DND-41 (cell line): ENCODE measurements at regions not wholly inside any gene's neighbourhood (a gene's known extent, or its start where the extent isn't known, plus 50 kb on each side); places are given as distances from the start of the nearest gene placed in this dataset.

Experiments
- ATAC-seq: fragments of 200-7000 bp; cut with Tn5 transposase; 3 replicates; pipeline ENCODE4 v1.9.1; 2021; ENCODE audit warnings: low read depth; ENCODE audit not compliant: insufficient read depth
- DNase-seq: peaks from one replicate; pipeline ENCODE4 v3.0.0-alpha.2; 2020
- H2AFZ ChIP-seq: 2 replicates; pipeline ENCODE4 v1.6.0; 2012; ENCODE audit warnings: low read depth, low read length
- H3K27ac ChIP-seq: 2 replicates; pipeline ENCODE4 v1.5.1; 2012; ENCODE audit warnings: low read length, inconsistent platforms
- H3K27me3 ChIP-seq: fragments of 200-600 bp; sonication (generic); 2 replicates; pipeline ENCODE4 v1.6.0; 2012; ENCODE audit warnings: low read length, mild to moderate bottlenecking, inconsistent platforms; ENCODE audit not compliant: insufficient read depth, poor library complexity
- H3K36me3 ChIP-seq: 2 replicates; pipeline ENCODE4 v1.5.1; 2012; ENCODE audit warnings: low read length, inconsistent platforms; ENCODE audit not compliant: insufficient read depth
- H3K4me1 ChIP-seq: 2 replicates; pipeline ENCODE4 v1.5.1; 2012; ENCODE audit warnings: mild to moderate bottlenecking, low read length; ENCODE audit not compliant: insufficient read depth
- H3K4me2 ChIP-seq: 2 replicates; pipeline ENCODE4 v1.6.0; 2012; ENCODE audit warnings: mild to moderate bottlenecking, moderate library complexity, low read length, inconsistent platforms; ENCODE audit not compliant: insufficient read depth
- H3K4me3 ChIP-seq, 2 experiments: fragments of 200-600 bp in 1 of 2; shearing (Covaris generic) in 1 of 2; 2 replicates each; pipeline ENCODE4 v1.5.1; 2012 to 2016; ENCODE audit warnings: inconsistent platforms in 2 of 2, low read length in 2 of 2, mild to moderate bottlenecking in 2 of 2, low read depth in 1 of 2, moderate library complexity in 1 of 2
- H3K79me2 ChIP-seq: 2 replicates; pipeline ENCODE4 v1.6.0; 2012; ENCODE audit warnings: low read length, inconsistent platforms; ENCODE audit not compliant: insufficient read depth
- H3K9ac ChIP-seq: 2 replicates; pipeline ENCODE4 v1.6.0; 2012; ENCODE audit warnings: low read depth, mild to moderate bottlenecking, inconsistent platforms, low read length, moderate library complexity
- H3K9me3 ChIP-seq: 2 replicates; pipeline ENCODE4 v1.5.1; 2012; ENCODE audit warnings: low read length, moderate library complexity, mild to moderate bottlenecking, inconsistent platforms; ENCODE audit not compliant: insufficient read depth, severe bottlenecking
- H4K20me1 ChIP-seq: 2 replicates; pipeline ENCODE4 v1.6.0; 2012; ENCODE audit warnings: low read length; ENCODE audit not compliant: insufficient read depth
- CTCF ChIP-seq: IDR thresholded peaks from 2 replicates; pipeline ENCODE4 v1.5.1; 2012; ENCODE audit warnings: borderline replicate concordance, low read length, moderate library complexity, mild to moderate bottlenecking; ENCODE audit not compliant: poor library complexity, severe bottlenecking; ENCODE audit errors: extremely low read depth
- EZH2 ChIP-seq: IDR thresholded peaks from 3 replicates; pipeline ENCODE4 v1.6.1; 2012; ENCODE audit warnings: borderline replicate concordance, low read depth, mild to moderate bottlenecking, moderate library complexity, low read length, inconsistent platforms; ENCODE audit not compliant: severe bottlenecking

DNA sequence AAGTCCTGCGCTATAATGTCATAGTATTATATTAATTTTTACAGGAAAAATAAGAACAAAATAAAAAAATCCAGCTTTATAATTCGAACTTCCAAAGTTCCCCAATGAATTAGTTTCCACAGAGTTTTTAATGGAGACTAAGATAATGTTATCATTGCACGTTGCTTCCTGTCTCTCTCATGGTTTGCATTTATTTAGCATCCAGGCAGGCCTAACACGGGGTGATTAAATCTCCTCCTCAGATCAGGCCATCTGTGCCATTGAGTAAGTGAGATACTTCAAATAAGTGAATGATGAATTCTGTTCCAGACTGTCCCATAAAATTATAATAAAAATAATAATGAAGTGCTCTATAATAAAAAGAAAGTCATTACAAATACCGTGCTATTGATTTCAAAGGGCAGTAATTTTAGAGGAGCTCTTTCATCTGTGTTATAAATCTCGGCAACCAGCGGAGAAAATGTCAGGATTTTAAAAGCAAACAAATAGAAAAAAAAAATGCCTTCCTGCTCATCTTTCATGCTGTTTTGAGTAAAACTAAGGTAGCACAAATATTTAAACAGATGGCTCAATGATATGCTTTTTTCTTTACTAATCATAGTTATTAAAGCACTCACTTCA lies 570.6 kb upstream of the ZNF608 start:
- Histone ChIP-seq H3K4me2 (no peak overlapping the region), H3K27me3 (no peaks in the 10 kb centered on the region), H3K4me3 (no peak overlapping the region), H3K4me1 (no peaks in the 10 kb centered on the region), H3K36me3 (no peaks in the 10 kb centered on the region), H2AFZ (no peak overlapping the region), H4K20me1 (no peaks in the 10 kb centered on the region), H3K27ac (no peak overlapping the region), H3K79me2 (no peaks in the 10 kb centered on the region), H3K9me3 (peaks cover 10% of the 10 kb centered on the region), H3K9ac (no peak overlapping the region)
- ATAC-seq (no peak), DNase-seq (no peak)
- TF ChIP-seq CTCF, result no peak
- no peak for TF ChIP-seq EZH2

- no peak overlapping the region for H2AFZ ChIP-seq
- peaks cover 10% of the 10 kb centered on the region for H3K9me3 ChIP-seq
- no peaks in the 10 kb centered on the region for H3K4me1 ChIP-seq
- H3K36me3 ChIP-seq, result no peaks in the 10 kb centered on the region
- TF ChIP-seq EZH2 (no peak), CTCF (no peak)
- no peak overlapping the region for H3K9ac ChIP-seq
- H3K27ac ChIP-seq, result no peak overlapping the region
- no peaks in the 10 kb centered on the region for H4K20me1 ChIP-seq
- no peak for DNase-seq
- no peaks in the 10 kb centered on the region for H3K27me3 ChIP-seq
- ATAC-seq, result no peak
- H3K4me2 ChIP-seq, result no peak overlapping the region
- no peak overlapping the region for H3K4me3 ChIP-seq
- H3K79me2 ChIP-seq, result no peaks in the 10 kb centered on the region
These were observed 571.1 kb upstream of the ZNF608 start for GRCh38 chr5:125317536-125317995.

- H3K4me1 ChIP-seq, result no peaks in the 10 kb centered on the region
- TF ChIP-seq EZH2 (no peak), CTCF (no peak)
- no peak overlapping the region for H3K4me2 ChIP-seq
- no peaks in the 10 kb centered on the region for H4K20me1 ChIP-seq
- H3K4me3 ChIP-seq, result no peak overlapping the region
- no peak overlapping the region for H3K27ac ChIP-seq
- no peak overlapping the region for H2AFZ ChIP-seq
- no peaks in the 10 kb centered on the region for H3K27me3 ChIP-seq
- no peak overlapping the region for H3K9ac ChIP-seq
- no peaks in the 10 kb centered on the region for H3K36me3 ChIP-seq
- H3K9me3 ChIP-seq, result no peaks in the 10 kb centered on the region
- ATAC-seq, result no peak
- no peak for DNase-seq
- no peaks in the 10 kb centered on the region for H3K79me2 ChIP-seq
These were observed 575.2 kb upstream of the ZNF608 start for GRCh38 chr5:125321654-125322053.

GRCh38 chr5:125323613-125324012 lies 577.2 kb upstream of the ZNF608 start:
- ATAC-seq, result no peak
- Histone ChIP-seq H3K27me3 (no peaks in the 10 kb centered on the region), H4K20me1 (no peaks in the 10 kb centered on the region), H3K9me3 (no peaks in the 10 kb centered on the region), H3K9ac (no peak overlapping the region), H3K36me3 (no peaks in the 10 kb centered on the region), H3K4me3 (no peak overlapping the region), H3K79me2 (no peaks in the 10 kb centered on the region), H3K27ac (no peak overlapping the region), H3K4me2 (no peak overlapping the region), H2AFZ (no peak overlapping the region), H3K4me1 (no peaks in the 10 kb centered on the region)
- no peak for DNase-seq
- TF ChIP-seq CTCF (no peak), EZH2 (no peak)
